Glutamatergic neuron (in vitro differentiated cells): ENCODE measurements at regions not wholly inside any gene's neighbourhood (a gene's known extent, or its start where the extent isn't known, plus 50 kb on each side); places are given as distances from the start of the nearest gene placed in this dataset.
A peak's percentile ranks its signal among the peaks of the same experiment; 100 is the strongest.

Experiments
- DNase-seq: peaks from one replicate; pipeline ENCODE4 v3.0.0; 2022
- H3K27ac Mint-ChIP-seq: one replicate; pipeline ENCODE4 v1.8.0; 2020; ENCODE audit warnings: mild to moderate bottlenecking, mixed read lengths, inconsistent platforms; ENCODE audit not compliant: unreplicated experiment
- H3K27me3 Mint-ChIP-seq: one replicate; pipeline ENCODE4 v1.8.0; 2020; ENCODE audit warnings: mild to moderate bottlenecking, moderate library complexity, mixed read lengths, inconsistent platforms; ENCODE audit not compliant: unreplicated experiment
- H3K36me3 Mint-ChIP-seq: one replicate; pipeline ENCODE4 v1.8.0; 2020; ENCODE audit warnings: mild to moderate bottlenecking, mixed read lengths, inconsistent platforms; ENCODE audit not compliant: unreplicated experiment
- H3K4me1 Mint-ChIP-seq: one replicate; pipeline ENCODE4 v1.8.0; 2020; ENCODE audit warnings: mild to moderate bottlenecking, low read depth, mixed read lengths, inconsistent platforms; ENCODE audit not compliant: unreplicated experiment
- H3K4me3 Mint-ChIP-seq: one replicate; pipeline ENCODE4 v1.8.0; 2020; ENCODE audit warnings: mild to moderate bottlenecking, mixed read lengths, inconsistent platforms; ENCODE audit not compliant: unreplicated experiment
- H3K9me3 Mint-ChIP-seq: one replicate; pipeline ENCODE4 v1.8.0; 2020; ENCODE audit warnings: mild to moderate bottlenecking, moderate library complexity, mixed read lengths, inconsistent platforms; ENCODE audit not compliant: unreplicated experiment
- TF ChIP-seq, protein P1 (sequence below): fragments of 200-600 bp; sonication (generic); IDR thresholded peaks from one replicate; pipeline ENCODE4 v1.5.0; 2021; ENCODE audit not compliant: partially characterized antibody, unreplicated experiment

DNA sequence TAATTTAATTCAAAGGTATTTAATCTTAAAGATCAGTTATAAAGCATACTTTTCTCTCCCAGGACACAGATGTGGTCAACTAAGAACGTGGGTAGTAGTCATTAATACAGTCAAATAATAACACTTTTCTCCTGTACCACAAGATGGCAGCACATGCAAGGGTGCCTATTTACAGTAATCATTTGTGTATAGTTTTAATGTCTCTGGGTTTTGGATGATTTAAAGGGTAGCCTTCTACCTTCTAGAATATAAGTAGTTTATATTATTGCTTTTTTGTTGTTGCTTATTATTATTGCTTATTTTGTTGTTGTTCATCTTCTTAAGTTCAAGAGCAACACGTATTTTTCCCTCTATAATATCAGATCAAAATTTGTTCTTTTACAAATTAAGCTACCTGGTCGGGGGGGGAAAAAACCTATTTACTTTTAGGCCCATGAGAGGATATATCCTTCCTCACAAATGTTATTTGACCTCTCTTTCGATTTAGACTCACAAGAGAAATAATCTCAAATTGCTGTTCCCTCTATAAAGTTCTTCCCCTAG lies 59.6 kb upstream of the SLC27A6 start:
- Mint-ChIP-seq H3K4me3 (no peak overlapping the region), H3K4me1 (no peaks in the 10 kb centered on the region), H3K9me3 (no peaks in the 10 kb centered on the region), H3K27ac (no peak overlapping the region), H3K27me3 (no peaks in the 10 kb centered on the region), H3K36me3 (no peaks in the 10 kb centered on the region)
- TF ChIP-seq, protein P1, sequence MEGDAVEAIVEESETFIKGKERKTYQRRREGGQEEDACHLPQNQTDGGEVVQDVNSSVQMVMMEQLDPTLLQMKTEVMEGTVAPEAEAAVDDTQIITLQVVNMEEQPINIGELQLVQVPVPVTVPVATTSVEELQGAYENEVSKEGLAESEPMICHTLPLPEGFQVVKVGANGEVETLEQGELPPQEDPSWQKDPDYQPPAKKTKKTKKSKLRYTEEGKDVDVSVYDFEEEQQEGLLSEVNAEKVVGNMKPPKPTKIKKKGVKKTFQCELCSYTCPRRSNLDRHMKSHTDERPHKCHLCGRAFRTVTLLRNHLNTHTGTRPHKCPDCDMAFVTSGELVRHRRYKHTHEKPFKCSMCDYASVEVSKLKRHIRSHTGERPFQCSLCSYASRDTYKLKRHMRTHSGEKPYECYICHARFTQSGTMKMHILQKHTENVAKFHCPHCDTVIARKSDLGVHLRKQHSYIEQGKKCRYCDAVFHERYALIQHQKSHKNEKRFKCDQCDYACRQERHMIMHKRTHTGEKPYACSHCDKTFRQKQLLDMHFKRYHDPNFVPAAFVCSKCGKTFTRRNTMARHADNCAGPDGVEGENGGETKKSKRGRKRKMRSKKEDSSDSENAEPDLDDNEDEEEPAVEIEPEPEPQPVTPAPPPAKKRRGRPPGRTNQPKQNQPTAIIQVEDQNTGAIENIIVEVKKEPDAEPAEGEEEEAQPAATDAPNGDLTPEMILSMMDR: peak; percentile 88
- peak; percentile 33 for DNase-seq

DNA sequence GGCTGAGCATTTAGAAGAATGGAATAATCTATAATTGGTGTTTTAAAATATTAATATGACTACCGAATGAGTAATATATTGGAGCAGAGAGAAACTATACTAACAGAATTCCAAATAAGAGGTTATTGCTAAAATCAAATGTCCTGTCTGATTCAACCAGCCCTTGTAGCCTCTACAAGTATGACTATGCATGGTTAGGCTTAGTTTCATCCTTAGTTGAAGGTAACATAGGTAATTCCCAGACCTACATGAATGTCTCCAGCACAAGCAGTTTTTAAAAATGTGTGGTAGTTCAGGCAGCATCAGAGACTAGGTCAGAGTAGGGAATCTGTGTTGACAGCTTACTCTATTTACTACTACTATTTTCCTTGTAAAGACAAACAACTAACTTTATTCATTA lies 51.7 kb upstream of the SLC27A6 start:
- H3K27ac Mint-ChIP-seq: no peak overlapping the region
- TF ChIP-seq, protein P1: no peak
- no peaks in the 10 kb centered on the region for H3K9me3 Mint-ChIP-seq
- no peaks in the 10 kb centered on the region for H3K36me3 Mint-ChIP-seq
- H3K4me3 Mint-ChIP-seq: no peak overlapping the region
- no peaks in the 10 kb centered on the region for H3K4me1 Mint-ChIP-seq
- H3K27me3 Mint-ChIP-seq: no peaks in the 10 kb centered on the region
- DNase-seq: no peak
